Stimulated activated naive CD8-positive, alpha-beta T cell treated with anti-CD3 and anti-CD28 coated beads, Interleukin-15, Interleukin-2, amounts not matched to agents 100 ng/mL and 50 ng/mL, for 24 hours (primary cell): ENCODE measurements at regions not wholly inside any gene's neighbourhood (a gene's known extent, or its start where the extent isn't known, plus 50 kb on each side); places are given as distances from the start of the nearest gene placed in this dataset.
"Not testable (repeated sequence)": the region's sequence is repeated elsewhere in the genome, so short reads cannot be mapped to it uniquely, and the experiment has no call there.

Experiments used
- H3K27ac Mint-ChIP-seq: one replicate; pipeline ENCODE4 v1.8.0; 2021; ENCODE audit warnings: mild to moderate bottlenecking, mixed read lengths
- H3K27me3 Mint-ChIP-seq: one replicate; pipeline ENCODE4 v1.8.0; 2021; ENCODE audit warnings: mixed read lengths
- H3K36me3 Mint-ChIP-seq: one replicate; pipeline ENCODE4 v1.8.0; 2021; ENCODE audit warnings: low read depth, mixed read lengths
- H3K4me1 Mint-ChIP-seq: one replicate; pipeline ENCODE4 v1.8.0; 2021; ENCODE audit warnings: low read depth, mixed read lengths
- H3K4me3 Mint-ChIP-seq: one replicate; pipeline ENCODE4 v1.8.0; 2021; ENCODE audit warnings: mild to moderate bottlenecking, mixed read lengths
- H3K9me3 Mint-ChIP-seq: one replicate; pipeline ENCODE4 v1.8.0; 2021; ENCODE audit warnings: mixed read lengths

DNA sequence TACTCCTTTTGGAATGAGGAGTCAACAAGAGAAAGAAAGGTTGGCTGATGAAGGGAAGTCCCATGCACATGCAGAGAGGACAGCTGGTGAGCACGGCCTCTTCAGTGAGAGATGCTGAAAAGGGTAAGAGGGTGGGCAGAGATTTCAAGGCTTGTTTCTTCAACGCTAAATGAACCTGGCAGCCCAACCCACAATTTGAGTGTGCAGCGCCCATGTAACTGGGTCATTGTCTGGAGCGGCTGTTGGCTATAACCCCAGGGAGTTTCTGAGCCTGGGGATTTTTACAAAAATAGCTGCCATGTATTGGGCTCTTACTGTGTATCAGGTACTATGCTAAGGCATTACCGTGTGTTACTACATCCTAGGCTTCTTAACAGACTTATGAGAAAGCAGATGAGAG is 594.1 kb downstream of the ETS1 start:
- Mint-ChIP-seq H3K27me3 (peaks cover 24% of the 10 kb centered on the region), H3K36me3 (no peaks in the 10 kb centered on the region), H3K27ac (no peak overlapping the region), H3K4me3 (no peak overlapping the region), H3K4me1 (no peaks in the 10 kb centered on the region), H3K9me3 (no peaks in the 10 kb centered on the region)

DNA sequence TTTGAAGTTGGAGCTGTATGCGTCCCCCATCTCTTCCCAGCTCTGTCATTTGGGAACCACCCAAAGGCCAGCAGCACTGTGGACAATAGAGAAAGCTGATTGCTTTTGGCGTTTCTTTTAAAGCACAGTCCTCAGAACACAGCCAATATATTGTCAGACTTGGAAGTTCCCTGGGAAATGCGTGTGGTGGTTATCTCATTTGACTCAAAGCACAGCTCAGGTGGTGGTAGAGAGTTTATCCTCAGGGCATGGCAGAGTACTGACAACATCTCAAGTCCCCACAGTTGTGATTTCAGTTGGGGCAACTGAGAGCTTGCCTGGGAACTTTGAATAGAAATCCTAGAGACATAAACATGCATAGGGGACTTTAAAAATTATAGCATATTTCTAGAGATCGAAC is 601.3 kb downstream of the ETS1 start:
- no peak overlapping the region for H3K4me3 Mint-ChIP-seq
- no peaks in the 10 kb centered on the region for H3K4me1 Mint-ChIP-seq
- peaks cover 28% of the 10 kb centered on the region for H3K27me3 Mint-ChIP-seq
- H3K36me3 Mint-ChIP-seq = no peaks in the 10 kb centered on the region
- H3K9me3 Mint-ChIP-seq = peaks cover 4% of the 10 kb centered on the region
- H3K27ac Mint-ChIP-seq = no peak overlapping the region

GRCh38 chr11:127972816-127973215 is 614.5 kb downstream of the ETS1 start:
- no peak overlapping the region for H3K4me3 Mint-ChIP-seq
- no peaks in the 10 kb centered on the region for H3K4me1 Mint-ChIP-seq
- H3K27me3 Mint-ChIP-seq = peaks cover 15% of the 10 kb centered on the region
- H3K9me3 Mint-ChIP-seq = peaks cover 1% of the 10 kb centered on the region
- H3K27ac Mint-ChIP-seq = no peak overlapping the region
- no peaks in the 10 kb centered on the region for H3K36me3 Mint-ChIP-seq

- Mint-ChIP-seq H3K36me3 (no peaks in the 10 kb centered on the region), H3K27ac (no peak overlapping the region), H3K4me1 (no peaks in the 10 kb centered on the region), H3K27me3 (peaks cover 15% of the 10 kb centered on the region), H3K9me3 (no peaks in the 10 kb centered on the region), H3K4me3 (no peak overlapping the region)
Measured at GRCh38 chr11:127971448-127971847, 615.9 kb downstream of the ETS1 start.

DNA sequence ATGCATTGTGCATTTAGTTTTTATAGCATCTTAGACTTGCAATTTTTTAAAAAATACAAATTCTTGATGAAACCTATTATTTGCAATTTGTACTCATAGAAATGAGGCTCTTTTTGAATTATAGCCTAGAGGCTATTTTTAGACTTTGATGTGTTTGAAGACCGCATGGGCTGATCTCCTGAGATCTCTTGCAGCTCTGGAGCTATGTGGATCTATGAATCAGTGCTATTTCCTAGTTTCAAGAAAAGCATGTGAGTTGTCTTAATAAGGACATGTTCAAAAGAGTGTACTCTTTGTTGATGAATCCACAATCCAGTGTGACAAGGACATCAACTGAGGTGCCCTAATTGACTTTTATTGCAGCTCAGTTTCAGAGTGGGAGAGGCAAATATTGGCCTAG is 620.5 kb downstream of the ETS1 start:
- Mint-ChIP-seq H3K27ac (no peak overlapping the region), H3K4me3 (no peak overlapping the region), H3K9me3 (no peaks in the 10 kb centered on the region), H3K36me3 (no peaks in the 10 kb centered on the region), H3K4me1 (no peaks in the 10 kb centered on the region), H3K27me3 (peaks cover 21% of the 10 kb centered on the region)

- H3K27me3 Mint-ChIP-seq = peaks cover 22% of the 10 kb centered on the region
- H3K27ac Mint-ChIP-seq = no peak overlapping the region
- H3K36me3 Mint-ChIP-seq = no peaks in the 10 kb centered on the region
- no peaks in the 10 kb centered on the region for H3K9me3 Mint-ChIP-seq
- no peak overlapping the region for H3K4me3 Mint-ChIP-seq
- no peaks in the 10 kb centered on the region for H3K4me1 Mint-ChIP-seq
Measured at GRCh38 chr11:127965939-127966668, 621.3 kb downstream of the ETS1 start.

- H3K9me3 Mint-ChIP-seq = no peaks in the 10 kb centered on the region
- H3K4me3 Mint-ChIP-seq = no peak overlapping the region
- H3K4me1 Mint-ChIP-seq = no peaks in the 10 kb centered on the region
- peaks cover 12% of the 10 kb centered on the region for H3K27me3 Mint-ChIP-seq
- no peak overlapping the region for H3K27ac Mint-ChIP-seq
- no peaks in the 10 kb centered on the region for H3K36me3 Mint-ChIP-seq
Measured at GRCh38 chr11:127962416-127962815, 624.9 kb downstream of the ETS1 start.

DNA sequence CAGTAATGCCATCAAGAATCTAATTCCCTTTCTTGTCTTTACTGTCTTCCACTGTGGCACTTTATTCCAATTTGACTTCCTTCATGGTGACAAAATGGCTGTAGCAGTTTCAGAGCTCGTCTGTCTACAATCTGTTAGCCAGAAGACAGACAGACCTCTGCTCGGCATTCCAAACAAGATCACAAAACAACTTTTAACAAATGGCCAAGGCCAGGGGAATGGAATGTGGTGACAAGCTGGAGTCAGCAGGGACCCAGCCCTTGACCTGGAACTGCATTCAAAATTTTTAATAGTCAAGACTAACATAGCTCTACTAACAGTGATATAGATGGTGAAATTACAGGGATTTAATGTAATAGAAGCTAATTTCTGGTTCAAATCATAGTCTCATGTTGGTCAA is 637.2 kb downstream of the ETS1 start:
- Mint-ChIP-seq H3K4me3 (no peak overlapping the region), H3K27me3 (peaks cover 20% of the 10 kb centered on the region), H3K36me3 (no peaks in the 10 kb centered on the region), H3K27ac (no peak overlapping the region), H3K9me3 (peaks cover 1% of the 10 kb centered on the region), H3K4me1 (no peaks in the 10 kb centered on the region)

DNA sequence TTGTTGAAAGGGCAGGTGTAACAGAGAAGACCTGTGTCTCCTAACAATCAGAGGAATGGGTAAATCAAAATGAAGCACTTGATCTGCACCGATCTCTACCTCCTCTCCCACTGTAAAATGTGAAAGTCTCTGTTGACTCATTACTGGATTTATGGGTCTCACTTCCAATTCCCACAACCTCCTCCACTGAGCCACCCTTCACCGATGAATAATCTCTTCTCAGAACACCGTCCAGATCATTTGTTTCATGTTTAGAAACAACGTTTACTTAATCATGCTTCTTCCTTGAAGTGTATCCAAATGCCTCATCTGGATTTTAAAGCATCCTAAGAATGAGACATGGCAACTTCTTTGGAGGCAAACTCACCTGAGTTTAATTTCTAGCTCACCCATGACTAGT is 643.6 kb downstream of the ETS1 start:
- Mint-ChIP-seq H3K9me3 (no peaks in the 10 kb centered on the region), H3K27ac (no peak overlapping the region), H3K36me3 (no peaks in the 10 kb centered on the region), H3K27me3 (peaks cover 13% of the 10 kb centered on the region), H3K4me1 (peaks cover 5% of the 10 kb centered on the region), H3K4me3 (no peak overlapping the region)

GRCh38 chr11:127943152-127943551 is 644.2 kb downstream of the ETS1 start:
- Mint-ChIP-seq H3K4me3 (no peak overlapping the region), H3K36me3 (no peaks in the 10 kb centered on the region), H3K27me3 (peaks cover 7% of the 10 kb centered on the region), H3K4me1 (peaks cover 5% of the 10 kb centered on the region), H3K9me3 (no peaks in the 10 kb centered on the region), H3K27ac (no peak overlapping the region)

DNA sequence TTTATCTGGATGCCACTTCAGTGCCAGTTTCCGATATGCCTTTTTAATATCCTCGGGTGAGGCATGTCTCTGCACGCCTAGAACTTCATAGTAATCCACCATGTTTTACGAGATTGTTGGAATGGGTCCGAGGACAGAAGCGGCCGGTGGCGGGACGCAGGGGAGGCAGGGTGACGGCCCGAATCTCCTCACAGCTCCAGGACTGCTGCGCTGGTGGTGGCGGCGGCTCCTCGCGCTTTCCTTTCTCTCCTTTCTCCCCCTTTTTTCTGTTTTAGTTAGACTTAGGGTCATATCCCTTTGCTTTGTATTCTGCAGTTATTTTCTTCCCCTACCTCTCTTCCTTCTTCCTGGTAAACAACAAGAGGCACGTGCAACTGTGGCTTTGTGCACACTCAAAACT is 645.8 kb downstream of the ETS1 start:
- not testable (repeated sequence) for H3K4me3 Mint-ChIP-seq, H3K4me1 Mint-ChIP-seq, H3K27ac Mint-ChIP-seq, H3K36me3 Mint-ChIP-seq, H3K27me3 Mint-ChIP-seq, H3K9me3 Mint-ChIP-seq

- H3K36me3 Mint-ChIP-seq = no peaks in the 10 kb centered on the region
- no peak overlapping the region for H3K4me3 Mint-ChIP-seq
- no peak overlapping the region for H3K27ac Mint-ChIP-seq
- peaks cover 9% of the 10 kb centered on the region for H3K27me3 Mint-ChIP-seq
- peaks cover 4% of the 10 kb centered on the region for H3K4me1 Mint-ChIP-seq
- no peaks in the 10 kb centered on the region for H3K9me3 Mint-ChIP-seq
Measured at GRCh38 chr11:127939000-127939399, 648.4 kb downstream of the ETS1 start.

DNA sequence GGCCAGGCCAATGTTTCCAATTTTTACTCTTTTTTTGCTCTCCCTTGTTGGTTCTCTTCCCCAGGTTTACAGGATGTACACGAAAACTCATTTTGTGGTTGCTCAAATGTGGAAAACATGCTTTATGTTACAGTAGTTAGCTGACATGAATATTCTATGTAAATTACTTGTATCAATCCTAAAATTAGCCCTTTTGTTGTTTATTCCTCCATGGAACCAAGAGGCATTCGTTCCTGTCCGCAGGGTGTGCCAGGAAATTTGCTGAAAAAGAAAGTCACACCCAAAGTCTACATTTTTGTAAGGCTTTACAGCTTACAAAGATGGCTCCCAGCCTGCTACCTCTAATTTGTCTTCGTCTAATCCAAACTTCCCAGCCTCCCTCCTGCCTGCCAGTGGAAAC is 652.3 kb downstream of the ETS1 start:
- no peaks in the 10 kb centered on the region for H3K4me1 Mint-ChIP-seq

GRCh38 chr11:127933961-127934360 is 653.4 kb downstream of the ETS1 start:
- H3K36me3 Mint-ChIP-seq, H3K9me3 Mint-ChIP-seq, H3K27ac Mint-ChIP-seq, H3K4me3 Mint-ChIP-seq, H3K4me1 Mint-ChIP-seq: not testable (repeated sequence)
- peaks cover 16% of the 10 kb centered on the region for H3K27me3 Mint-ChIP-seq

More for the DNA sequence above, 652.3 kb downstream of the ETS1 start:
- Mint-ChIP-seq H3K9me3 (no peaks in the 10 kb centered on the region), H3K4me3 (no peak overlapping the region), H3K27me3 (peaks cover 8% of the 10 kb centered on the region), H3K27ac (no peak overlapping the region), H3K36me3 (no peaks in the 10 kb centered on the region)

GRCh38 chr11:127931803-127932202 is 655.6 kb downstream of the ETS1 start:
- Mint-ChIP-seq H3K27ac (no peak overlapping the region), H3K9me3 (no peaks in the 10 kb centered on the region), H3K4me3 (no peak overlapping the region), H3K4me1 (no peaks in the 10 kb centered on the region), H3K36me3 (no peaks in the 10 kb centered on the region), H3K27me3 (peaks cover 25% of the 10 kb centered on the region)

DNA sequence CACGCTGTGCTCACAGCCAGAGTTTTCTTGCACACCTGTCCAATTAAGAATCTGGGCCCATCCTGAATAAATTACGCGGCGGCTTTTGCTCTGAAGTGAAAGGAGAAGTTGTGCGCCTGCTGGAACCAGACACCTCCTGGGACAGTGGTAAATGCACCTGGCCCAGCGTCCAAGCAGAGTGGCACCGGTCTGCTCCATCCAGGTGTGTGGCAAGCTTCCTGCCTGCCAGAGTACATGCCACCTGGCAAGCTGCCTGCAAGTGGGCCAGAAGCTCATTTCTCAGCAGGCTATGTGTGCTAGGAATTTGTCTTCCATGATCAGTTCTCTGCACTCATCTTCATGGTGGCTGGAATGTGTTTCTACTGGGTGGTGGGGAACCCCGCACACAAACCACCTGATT is 660.6 kb downstream of the ETS1 start:
- no peak overlapping the region for H3K27ac Mint-ChIP-seq
- H3K4me3 Mint-ChIP-seq = no peak overlapping the region
- H3K36me3 Mint-ChIP-seq = no peaks in the 10 kb centered on the region
- no peaks in the 10 kb centered on the region for H3K4me1 Mint-ChIP-seq
- no peaks in the 10 kb centered on the region for H3K9me3 Mint-ChIP-seq
- peaks cover 39% of the 10 kb centered on the region for H3K27me3 Mint-ChIP-seq
